ENCODE measurements at regions not wholly inside any gene's neighbourhood (a gene's known extent, or its start where the extent isn't known, plus 50 kb on each side); places are given as distances from the start of the nearest gene placed in this dataset.

- no peak for TF ChIP-seq ZNF274 (IDR thresholded peaks at IDR 0.05; ENCODE audit: insufficient read depth, insufficient read length)
- no peak for TF ChIP-seq EP300 (IDR thresholded peaks at IDR 0.05; ENCODE audit: borderline replicate concordance in 1 of 2, control insufficient read depth in 1 of 2, low read depth in 2 of 2, low read length in 2 of 2)
- no peak for TF ChIP-seq EZH2 (IDR thresholded peaks at IDR 0.05; ENCODE audit: borderline replicate concordance, control insufficient read depth, low read depth, low read length)
- TF ChIP-seq POLR2A (IDR thresholded peaks at IDR 0.05; ENCODE audit: low read depth, low read length), result no peak
- TF ChIP-seq CREM (IDR thresholded peaks at IDR 0.05; ENCODE audit: low read depth), result no peak
- TF ChIP-seq PBX3 (IDR thresholded peaks at IDR 0.05; ENCODE audit: insufficient replicate concordance, low read depth, low read length), result no peak
- no peak for TF ChIP-seq CTCF (IDR thresholded peaks at IDR 0.05 in 2 of 3, conservative IDR thresholded peaks at IDR 0.05 in 1 of 3; ENCODE audit: control insufficient read depth in 2 of 3, extremely low read depth in 1 of 3, insufficient read depth in 1 of 3, low read depth in 3 of 3, low read length in 3 of 3)
- no peak for TF ChIP-seq CHD2 (IDR thresholded peaks at IDR 0.05; ENCODE audit: borderline replicate concordance, low read depth, low read length)
- TF ChIP-seq BCL3 (IDR thresholded peaks at IDR 0.05; ENCODE audit: borderline replicate concordance, insufficient read depth, low read depth, low read length, poor library complexity, severe bottlenecking), result no peak
Observed at GRCh38 chr15:45743426-45744235, 108.8 kb downstream of the SQOR start.

Measured in GM12878 (cell line).